NCI-H345 treated with DMSO at 0.1 percent for 48 hours (cell line): ENCODE measurements at regions not wholly inside any gene's neighbourhood (a gene's known extent, or its start where the extent isn't known, plus 50 kb on each side); places are given as distances from the start of the nearest gene placed in this dataset.
"Not testable (repeated sequence)": the region's sequence is repeated elsewhere in the genome, so short reads cannot be mapped to it uniquely, and the experiment has no call there.

ENCODE experiments used
- DNase-seq: peaks from one replicate; lab custom pipeline; 2025; ENCODE audit not compliant: unreplicated experiment; lab: John Stamatoyannopoulos, UW

GRCh38 chr2:125216321-125216720 lies 1191.2 kb downstream of the CNTNAP5 start:
- no peak for DNase-seq

GRCh38 chr2:125224188-125224587 lies 1199.1 kb downstream of the CNTNAP5 start:
- DNase-seq: no peak

GRCh38 chr2:125224830-125225229 lies 1199.7 kb downstream of the CNTNAP5 start:
- DNase-seq: no peak

GRCh38 chr2:125227843-125228392 lies 1202.8 kb downstream of the CNTNAP5 start:
- no peak for DNase-seq

GRCh38 chr2:125240870-125241269 lies 1215.8 kb downstream of the CNTNAP5 start:
- DNase-seq: no peak

GRCh38 chr2:125243074-125243473 lies 1218.0 kb downstream of the CNTNAP5 start:
- no peak for DNase-seq

GRCh38 chr2:125254010-125254409 lies 1228.9 kb downstream of the CNTNAP5 start:
- no peak for DNase-seq

GRCh38 chr2:125259451-125259850 lies 1234.4 kb downstream of the CNTNAP5 start:
- no peak for DNase-seq

GRCh38 chr2:125260366-125260930 lies 1235.4 kb downstream of the CNTNAP5 start:
- not testable (repeated sequence) for DNase-seq

- DNase-seq: no peak
Observed at GRCh38 chr2:125264453-125264852, 1239.4 kb downstream of the CNTNAP5 start.

GRCh38 chr2:125267683-125268082 lies 1242.6 kb downstream of the CNTNAP5 start:
- DNase-seq: no peak

- no peak for DNase-seq
Observed at GRCh38 chr2:125272651-125273050, 1247.6 kb downstream of the CNTNAP5 start.

GRCh38 chr2:125274718-125275117 lies 1249.6 kb downstream of the CNTNAP5 start:
- DNase-seq: no peak

- no peak for DNase-seq
Observed at GRCh38 chr2:125280265-125280664, 1255.2 kb downstream of the CNTNAP5 start.

- DNase-seq: no peak
Observed at GRCh38 chr2:125281242-125281641, 1256.2 kb downstream of the CNTNAP5 start.

GRCh38 chr2:125296742-125297141 lies 1271.7 kb downstream of the CNTNAP5 start:
- DNase-seq: no peak

GRCh38 chr2:125310657-125311364 lies 1285.7 kb downstream of the CNTNAP5 start:
- DNase-seq: no peak

- no peak for DNase-seq
Observed at GRCh38 chr2:125312342-125312741, 1287.3 kb downstream of the CNTNAP5 start.

- DNase-seq: no peak
Observed at GRCh38 chr2:125313806-125314205, 1288.7 kb downstream of the CNTNAP5 start.

GRCh38 chr2:125318740-125319139 lies 1293.7 kb downstream of the CNTNAP5 start:
- DNase-seq: no peak

- DNase-seq: no peak
Observed at GRCh38 chr2:125324273-125324672, 1299.2 kb downstream of the CNTNAP5 start.

GRCh38 chr2:125330133-125330532 lies 1305.0 kb downstream of the CNTNAP5 start:
- DNase-seq: no peak

- DNase-seq: no peak
Observed at GRCh38 chr2:125341353-125341752, 1314.6 kb upstream of the GYPC start.
